Superior temporal gyrus (tissue), 1 donor: ENCODE measurements at regions not wholly inside any gene's neighbourhood (a gene's known extent, or its start where the extent isn't known, plus 50 kb on each side); places are given as distances from the start of the nearest gene placed in this dataset.

Source experiments
- DNase-seq: peaks from one replicate; pipeline ENCODE4 v3.0.0-alpha.2; 2016; ENCODE audit errors: extremely low spot score

DNA sequence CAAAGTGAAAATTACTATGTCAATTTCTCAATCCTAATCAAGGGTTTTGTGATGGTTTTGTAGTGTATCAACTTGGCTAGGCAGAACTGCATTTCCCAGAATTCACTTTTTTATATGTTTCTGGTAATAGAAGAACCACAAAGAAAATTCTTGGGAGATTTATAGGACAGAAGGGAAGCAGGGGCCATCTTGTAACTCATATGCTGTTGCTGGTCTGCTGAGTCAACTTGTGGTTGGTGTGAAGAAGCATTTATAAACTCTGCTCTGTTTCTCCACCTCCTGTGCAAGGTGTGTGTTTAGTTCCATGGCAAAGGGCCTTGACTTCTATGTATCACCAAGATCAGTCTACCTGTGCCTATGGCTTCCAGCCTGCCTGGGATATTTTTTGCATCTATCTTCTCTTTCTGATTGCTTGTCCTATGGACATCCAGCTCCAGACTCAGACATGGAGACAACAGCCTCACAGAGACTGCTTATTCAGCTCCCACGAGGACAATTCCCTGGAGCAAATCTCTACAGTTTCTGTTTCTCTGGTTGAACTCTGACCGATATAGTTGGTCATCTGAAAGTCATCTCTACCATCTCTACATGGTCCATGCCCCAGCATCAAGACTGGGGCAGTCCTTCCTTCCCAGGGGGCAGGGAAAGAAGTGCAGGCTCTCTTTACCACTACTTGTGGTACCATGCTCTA, 364.3 kb upstream of the DDHD1 start:
- no peak for DNase-seq

DNA sequence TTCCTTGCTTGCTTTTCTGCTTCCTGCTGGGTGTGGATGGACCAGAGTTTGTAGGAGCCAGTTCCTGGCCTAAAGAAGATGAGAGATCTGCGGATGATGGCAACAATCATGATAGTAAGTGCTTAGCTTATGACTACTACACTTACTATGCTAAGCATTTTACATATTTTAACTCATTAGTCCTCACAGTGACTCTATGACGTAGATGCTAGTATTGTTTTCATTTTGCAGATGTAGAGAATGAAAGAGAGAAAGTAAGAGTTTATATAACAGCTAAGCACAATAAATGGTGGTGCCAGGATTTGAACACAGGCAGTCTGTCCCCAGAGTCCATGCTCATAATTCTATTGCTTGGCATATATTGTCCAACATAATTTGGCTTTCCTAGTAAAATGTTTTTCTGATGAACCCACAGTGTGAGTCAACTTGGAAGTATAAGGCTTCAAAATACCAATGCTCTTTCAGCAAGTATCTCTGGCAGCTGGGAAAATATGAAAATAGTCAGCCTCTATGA, 363.2 kb upstream of the DDHD1 start:
- no peak for DNase-seq

DNA sequence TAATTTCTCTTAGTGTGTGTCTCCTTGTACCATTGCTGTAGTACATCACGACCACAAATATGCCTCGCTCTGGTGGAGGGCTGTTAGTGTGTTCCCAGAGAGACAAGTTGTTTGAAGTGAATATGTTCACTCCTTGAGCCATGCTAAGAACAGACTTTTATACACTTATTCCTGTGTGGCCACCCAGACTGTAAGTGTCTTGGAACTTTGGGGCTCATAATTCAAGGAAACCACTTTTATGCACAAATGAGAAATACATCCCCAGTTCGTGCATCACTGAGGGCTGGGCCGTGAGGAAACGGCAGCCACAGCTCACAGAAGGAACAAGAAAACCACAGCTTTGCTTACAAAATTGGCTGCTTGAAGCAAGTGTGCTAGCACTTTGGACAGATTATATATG, 362.2 kb upstream of the DDHD1 start:
- DNase-seq, result no peak

DNA sequence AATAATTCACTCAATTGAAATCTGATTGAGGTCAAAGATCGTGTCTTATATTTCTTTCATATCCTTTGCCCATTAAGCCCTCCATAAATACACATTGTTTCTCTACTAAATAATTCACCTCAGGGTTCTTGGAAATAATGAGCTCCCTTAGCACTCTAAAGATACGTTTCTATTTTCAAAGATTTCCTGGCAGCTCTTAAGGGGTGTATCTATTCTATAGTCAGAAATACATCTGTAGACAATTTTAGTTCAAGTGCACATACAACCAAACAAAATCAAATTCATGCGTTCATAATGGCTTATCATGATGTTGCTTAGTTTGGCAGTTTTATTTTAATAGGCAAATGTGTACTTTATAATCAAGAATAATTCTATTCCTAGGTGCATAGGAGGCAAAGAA, 361.1 kb upstream of the DDHD1 start:
- no peak for DNase-seq

DNA sequence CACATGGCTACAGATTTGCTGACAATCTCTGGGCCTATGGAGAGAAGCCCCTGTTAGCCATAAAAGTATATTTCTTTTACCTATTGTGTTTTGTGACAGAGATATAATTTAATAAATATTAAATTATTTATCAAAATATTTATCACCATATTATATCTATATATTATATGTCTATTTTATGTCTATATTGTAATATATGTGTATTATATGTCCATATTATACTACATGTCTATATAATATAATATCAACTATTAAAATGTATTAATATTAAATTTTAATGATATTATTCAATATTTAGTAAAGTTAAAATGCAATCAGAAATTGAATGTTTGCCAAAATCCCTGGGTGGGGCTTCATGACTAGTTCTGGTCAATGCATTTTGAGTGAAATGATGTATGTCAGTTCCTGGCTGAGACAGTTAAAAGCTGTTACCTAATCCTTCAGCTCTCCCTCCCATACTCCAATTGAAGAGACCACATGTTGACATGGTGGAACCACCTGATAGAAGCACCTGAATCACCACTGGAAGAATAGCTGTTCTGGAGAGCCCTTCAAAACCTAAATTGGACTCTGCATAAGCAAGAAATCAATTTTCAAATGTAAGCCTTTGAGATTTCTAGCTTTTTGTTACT, 357.3 kb upstream of the DDHD1 start:
- no peak for DNase-seq

DNA sequence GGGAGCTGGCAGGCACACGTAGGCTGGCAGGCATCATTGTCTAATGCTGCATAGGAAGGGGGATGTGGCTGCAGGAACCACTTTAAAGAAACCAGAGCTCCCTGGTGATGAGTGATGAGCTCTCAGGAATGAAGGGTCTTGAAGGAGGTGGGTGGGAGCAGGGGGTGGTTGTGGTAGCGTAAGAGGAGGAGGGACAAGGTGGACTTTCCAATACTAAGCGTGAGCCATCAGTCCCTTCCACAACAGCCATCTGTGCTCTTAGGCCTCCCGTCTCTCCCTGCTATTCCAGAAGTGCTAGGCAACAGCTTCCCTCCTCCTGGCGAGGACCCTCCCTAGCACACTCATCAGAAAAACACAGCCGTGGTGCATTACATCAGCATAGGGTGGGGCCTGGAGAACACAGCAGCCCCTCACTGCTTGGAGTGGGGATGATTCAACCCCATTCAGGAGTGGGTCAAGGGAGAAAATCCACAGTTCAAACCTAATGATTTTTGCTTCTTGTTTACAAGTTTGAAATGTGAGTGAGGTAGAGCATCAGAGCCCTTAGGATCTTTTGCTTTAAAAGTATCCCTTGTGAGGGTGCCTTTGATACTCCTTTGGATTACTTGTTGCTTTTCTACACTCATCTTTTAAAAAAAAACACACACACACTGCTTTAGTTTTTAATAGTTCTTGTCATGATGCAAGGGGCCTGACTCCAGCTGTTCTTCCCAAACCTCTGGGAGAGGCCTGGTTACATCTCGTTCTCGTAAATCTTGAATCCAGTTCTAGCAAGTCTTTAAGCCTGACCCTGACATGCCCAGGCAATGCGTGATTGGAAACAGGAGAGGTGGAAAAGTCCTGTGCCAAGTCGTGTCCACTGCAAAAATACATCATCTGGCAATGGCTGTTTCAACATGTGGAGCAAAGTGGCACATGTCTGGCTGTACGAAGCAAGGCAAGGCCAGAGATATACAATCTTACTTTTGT, 356.4 kb upstream of the DDHD1 start:
- no peak for DNase-seq

DNA sequence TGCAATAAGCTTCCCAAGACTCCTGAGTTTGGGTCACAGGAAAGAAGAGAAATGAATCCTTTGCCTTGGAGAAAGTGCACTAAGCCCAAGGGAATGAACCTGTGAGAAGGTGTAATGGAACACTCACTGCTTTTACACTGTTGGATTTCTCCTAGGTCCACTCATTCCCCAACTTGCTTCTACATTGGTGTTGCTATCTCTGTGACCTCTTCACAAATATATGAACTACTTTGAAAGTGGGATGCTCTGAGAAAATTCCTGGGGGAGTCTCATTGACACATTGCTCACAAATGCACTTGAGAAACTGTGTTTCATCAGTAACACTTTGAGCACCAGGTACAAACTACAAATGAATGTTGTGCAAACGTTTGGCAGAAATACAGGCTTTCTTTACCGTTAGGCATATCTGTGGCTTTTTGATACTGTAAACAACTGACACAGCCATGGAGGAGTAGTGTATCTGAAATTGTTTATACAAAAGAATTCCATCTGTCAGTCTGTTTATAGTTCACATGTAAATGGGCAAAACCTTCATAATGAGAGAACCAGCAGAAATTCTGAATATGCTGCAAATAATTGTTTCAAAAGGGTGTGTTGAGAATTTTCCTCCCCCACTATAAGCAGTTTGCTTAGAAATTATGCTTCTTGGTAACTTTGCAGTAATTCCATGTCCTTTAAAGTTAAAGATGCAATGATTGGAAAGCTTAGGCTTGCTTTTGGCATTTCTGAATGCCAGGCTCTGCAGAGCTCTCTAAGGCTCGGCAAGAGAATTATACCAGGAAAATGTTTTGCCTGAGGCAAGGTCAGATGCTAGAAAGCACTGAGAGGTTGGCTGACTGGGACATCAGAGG, 348.5 kb upstream of the DDHD1 start:
- DNase-seq, result no peak

DNA sequence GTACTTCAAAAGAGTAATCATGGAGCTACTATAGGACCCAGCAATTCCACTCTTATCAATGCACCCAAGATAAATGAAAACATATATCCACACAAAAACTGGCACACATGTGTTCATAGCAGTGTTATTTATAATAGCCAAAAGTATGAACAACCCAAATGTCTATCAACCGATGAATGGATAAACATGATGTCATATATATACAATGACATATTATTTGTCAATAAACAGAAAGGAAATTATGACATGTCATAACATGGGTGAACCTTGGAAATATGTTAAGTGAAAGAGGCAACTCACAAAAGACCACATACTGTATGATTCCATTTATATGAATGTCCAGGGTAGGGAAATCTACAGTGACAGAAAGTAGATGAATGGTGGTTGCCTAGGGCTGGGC, 347.1 kb upstream of the DDHD1 start:
- no peak for DNase-seq

DNA sequence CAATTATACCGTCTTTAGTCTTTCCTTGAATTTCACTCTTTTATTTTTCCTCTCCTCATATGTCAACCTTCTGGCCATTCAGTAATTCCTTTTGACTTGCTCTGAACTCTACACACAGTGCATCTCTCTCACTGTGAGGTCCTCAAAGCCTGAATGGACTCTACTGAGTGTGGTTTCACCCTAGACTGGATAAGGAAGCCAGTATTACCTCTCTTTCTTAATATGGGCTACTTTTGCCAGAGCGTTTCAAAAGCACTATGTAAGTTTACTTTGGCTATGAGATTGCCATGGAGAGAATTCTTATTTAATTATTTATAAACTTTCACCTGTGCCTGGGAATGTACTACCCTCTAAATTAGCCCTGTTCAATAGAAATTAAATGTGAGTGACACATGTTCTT, 343.5 kb upstream of the DDHD1 start:
- DNase-seq, result no peak

DNA sequence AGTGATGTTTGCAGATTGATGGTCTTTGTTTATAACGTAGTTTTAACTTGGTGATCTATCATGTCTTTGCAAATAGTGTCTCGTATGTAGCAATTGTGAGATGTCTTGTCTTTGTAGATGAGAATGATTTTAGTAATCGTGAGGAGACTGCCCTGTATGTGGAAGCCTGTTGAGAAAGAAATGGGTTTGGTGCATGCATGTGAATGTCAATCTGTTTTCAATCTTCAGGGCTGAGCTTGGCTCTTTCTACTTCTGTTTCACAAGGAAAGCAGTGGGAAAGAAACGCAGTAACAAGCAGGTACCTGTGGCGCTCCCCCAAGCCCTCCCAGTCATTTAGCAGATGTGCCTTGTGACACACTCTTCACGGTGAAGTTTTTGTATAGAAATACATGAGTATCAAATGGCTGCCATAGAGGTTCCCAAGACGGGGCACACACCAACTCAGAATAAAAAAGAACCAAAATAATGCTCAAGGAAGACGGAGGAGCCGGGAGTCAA, 342.8 kb upstream of the DDHD1 start:
- no peak for DNase-seq

DNA sequence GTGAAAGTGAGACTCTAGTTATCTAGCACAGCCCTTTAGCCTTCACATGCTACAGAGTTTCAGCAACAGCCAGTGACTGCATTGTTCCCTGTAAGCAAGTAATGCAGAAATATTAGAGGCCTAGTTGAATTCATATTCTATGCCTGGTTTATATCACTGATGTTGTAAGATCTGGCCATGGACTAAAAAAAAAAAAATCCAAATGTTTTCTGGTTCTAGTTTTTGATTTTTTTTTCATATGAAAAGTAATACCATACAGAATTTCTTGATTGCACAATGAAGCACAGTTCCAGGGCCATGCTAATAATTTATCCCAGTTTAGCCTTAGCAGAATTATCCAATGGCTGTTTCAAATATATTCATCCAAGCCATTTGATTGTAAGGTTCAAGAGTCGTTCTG, 341.5 kb upstream of the DDHD1 start:
- no peak for DNase-seq

DNA sequence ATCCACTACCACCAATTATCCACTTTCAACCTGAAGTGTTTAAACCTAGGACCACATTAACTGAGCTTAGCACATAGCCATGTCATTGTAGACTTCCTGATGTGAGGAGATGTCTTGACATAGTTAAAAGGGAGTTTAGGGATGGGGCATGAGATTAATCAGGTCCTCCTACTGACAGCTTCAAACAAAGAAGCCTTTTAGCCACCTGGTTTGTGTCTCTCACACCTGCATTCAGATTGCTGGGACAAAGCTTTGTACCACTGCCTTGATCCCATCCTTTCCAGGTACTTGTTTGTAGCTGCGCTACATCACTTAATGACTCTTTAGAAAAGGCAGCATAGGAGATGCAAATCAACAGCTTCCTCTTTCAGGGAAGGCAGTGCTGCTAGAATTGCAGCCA, 340.7 kb upstream of the DDHD1 start:
- no peak for DNase-seq

DNA sequence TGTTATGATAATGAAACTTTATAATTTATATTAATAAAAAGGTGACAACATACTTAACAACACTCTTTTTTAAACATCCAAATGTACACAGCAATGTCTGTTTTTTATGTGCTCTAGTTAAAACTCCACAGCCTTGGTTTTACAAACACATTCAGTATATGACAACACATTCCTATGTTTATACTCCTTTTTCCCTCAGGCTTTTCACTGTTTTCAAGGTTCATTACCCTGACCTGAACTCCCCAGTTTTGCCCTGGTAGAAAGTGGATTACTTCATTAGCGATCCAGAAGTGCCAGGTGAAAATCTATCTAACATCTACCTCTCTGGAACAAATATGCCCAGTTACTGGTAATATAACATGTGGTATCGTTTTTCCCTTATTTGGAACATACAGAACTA, 340.2 kb upstream of the DDHD1 start:
- DNase-seq, result no peak

DNA sequence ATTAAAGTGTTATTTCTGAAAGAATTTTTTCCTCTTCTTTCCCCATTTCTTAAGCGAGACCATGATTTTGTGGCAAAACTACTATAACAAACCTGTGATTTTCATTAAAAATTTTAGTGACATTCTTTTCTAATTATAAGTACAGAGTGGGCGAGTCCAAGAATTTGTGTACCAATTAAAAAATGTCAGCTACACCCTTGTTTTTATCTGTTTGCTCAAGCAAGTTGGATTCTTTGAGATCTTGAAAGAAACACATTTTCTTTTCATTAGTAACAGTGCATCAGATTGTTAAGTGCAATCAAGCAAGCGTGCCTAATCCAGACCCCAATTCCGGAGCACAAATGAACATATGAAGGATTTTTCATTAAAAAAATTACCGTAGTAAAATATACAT, 338.8 kb upstream of the DDHD1 start:
- DNase-seq, result no peak

DNA sequence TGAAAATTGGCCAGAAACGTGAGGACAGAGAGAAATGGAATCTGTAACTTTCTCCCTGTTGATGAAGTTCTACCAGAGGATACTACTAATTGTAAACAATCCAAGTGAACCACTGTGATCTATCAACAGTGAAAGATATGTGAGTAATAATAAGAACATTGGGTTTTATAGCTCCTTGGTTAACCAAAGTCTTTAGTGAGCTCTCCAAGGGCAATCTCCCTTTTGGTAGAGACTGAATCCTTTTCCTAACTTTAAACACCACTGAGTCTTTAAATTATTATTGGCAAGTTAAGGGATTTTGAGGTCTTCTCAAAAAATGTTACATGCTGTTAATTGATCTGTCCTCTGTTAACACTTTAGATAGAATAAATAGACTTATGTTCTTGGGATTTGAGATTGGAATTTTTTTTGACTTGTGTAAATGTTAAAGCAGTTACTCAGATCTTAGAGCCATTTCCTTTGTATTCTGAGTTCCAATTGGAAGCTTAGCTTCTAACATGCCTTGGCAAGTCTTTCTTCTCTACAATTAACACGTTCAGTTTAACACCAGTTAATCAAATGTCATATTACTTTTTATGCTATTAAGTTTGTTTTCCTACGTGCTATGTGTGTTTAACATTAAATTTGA, 338.2 kb upstream of the DDHD1 start:
- no peak for DNase-seq

DNA sequence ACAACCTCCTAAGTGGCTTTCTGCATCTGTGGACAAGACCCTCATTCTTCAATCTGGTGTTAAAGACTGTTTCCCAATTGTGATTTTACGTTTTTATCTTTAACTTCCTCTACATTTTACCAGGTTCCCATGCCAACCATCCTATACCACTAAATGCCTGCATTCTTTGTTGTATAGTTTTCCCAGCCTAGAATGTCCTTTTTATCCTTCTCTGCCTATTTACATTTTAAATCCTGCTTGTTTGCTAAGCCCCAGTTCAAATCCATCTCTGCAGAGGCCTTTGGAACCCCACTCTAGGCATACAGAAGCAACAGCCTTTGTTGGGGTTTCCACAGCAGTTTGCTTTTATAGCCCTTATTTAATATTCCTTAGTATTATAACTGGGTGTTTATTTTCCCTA, 325.1 kb upstream of the DDHD1 start:
- no peak for DNase-seq

DNA sequence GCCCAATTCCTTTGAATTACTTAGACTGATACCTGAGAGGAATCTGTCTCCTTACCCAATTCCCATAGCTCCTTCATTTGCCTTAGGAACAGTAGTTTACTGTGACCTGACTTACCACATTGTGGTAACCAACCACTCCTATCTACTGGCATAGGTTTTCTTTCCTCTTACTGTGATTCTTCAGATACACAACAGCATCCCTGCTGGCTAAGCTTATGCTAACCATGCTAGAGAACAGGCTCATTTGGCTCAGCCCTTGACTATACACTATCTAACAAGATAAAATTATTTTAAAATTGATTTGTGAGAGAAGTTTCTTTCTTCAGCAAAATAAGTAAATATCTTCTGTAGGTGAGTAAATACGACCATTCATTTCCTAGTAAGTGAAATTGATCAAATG, 320.4 kb upstream of the DDHD1 start:
- DNase-seq, result no peak

DNA sequence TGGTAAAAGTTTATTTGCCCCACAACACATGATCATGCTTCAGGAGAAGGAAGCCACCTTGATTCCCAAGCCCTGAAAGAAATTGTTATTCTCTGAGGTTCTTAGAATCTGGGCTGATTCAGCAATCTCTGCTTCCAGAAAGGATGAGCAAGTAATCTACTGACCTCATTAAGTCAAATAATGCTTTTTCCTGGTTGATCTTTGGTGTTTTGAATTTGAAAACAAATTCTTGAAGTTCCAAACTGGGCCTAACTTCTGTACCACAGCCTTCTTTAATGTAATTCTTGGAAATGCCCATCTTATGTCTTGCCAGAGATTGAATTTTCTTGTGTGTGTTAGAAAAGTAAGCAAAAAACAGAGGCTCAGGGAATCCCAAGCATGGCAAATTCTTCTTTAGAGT, 319.2 kb upstream of the DDHD1 start:
- no peak for DNase-seq

DNA sequence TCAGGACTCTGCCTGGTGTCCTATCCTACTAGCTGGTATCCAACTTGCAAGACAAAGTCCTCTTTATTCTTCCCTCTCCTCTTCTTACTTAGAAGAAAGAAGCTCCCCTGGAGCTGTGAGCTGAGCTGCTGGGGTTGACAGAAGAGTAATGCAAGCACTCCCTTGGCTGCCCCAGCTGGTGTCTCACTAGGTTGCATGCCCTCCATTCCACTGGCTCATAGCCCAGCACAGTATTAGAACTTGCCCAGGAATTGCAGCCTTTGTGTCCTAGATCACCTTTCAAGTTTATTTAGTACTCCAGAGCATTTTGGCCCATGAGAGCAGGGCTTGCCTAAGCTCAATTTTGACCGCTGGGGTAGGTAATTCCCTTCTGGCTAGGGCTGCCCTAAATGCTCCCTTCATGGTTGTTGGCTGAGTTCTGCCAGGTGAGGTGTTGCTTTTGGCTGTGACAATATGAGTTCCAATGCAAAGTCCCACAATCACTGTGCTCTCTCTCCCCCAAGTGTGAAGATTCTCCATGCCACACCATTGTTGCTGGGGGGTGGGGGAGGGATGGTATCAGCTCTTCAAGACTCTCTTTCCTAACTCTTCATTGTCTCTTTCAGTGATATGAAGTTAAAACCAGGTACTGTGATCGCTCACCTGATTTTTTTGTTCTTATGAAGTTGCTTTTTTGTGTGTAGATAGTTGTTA, 317.4 kb upstream of the DDHD1 start:
- DNase-seq, result no peak

DNA sequence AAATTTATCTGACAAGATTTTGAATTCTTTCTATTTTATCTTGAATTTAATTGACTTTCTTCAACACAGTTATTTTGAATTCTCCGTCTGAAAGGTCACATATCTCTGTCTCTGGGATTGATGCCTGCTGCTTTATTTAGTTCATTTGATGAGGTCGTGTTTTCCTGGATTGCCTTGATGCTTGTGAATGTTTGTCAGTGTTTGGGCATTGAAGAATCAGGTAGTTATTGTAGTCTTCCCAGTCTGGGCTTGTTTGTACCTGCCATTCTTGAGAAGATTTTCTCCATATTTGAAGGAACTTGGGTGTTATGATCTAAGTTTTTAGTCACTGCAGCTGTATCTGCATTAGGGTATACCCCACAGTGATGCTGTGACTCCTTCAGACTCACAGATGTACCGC, 315.8 kb upstream of the DDHD1 start:
- DNase-seq, result no peak
